HG03558 (cell line): ENCODE measurements at regions not wholly inside any gene's neighbourhood (a gene's known extent, or its start where the extent isn't known, plus 50 kb on each side); places are given as distances from the start of the nearest gene placed in this dataset.
A peak's percentile ranks its signal among the peaks of the same experiment; 100 is the strongest.
"Not testable (repeated sequence)": the region's sequence is repeated elsewhere in the genome, so short reads cannot be mapped to it uniquely, and the experiment has no call there.

Source experiments
- ATAC-seq: cut with Tn5 transposase; IDR thresholded peaks from one replicate; pipeline ENCODE4 v1.9.1; 2021; ENCODE audit warnings: moderate number of reproducible peaks; ENCODE audit not compliant: unreplicated experiment; ENCODE audit errors: extremely low read depth

GRCh38 chr6:68239034-68239433, 396.0 kb upstream of the ADGRB3 start:
- ATAC-seq: no peak

DNA sequence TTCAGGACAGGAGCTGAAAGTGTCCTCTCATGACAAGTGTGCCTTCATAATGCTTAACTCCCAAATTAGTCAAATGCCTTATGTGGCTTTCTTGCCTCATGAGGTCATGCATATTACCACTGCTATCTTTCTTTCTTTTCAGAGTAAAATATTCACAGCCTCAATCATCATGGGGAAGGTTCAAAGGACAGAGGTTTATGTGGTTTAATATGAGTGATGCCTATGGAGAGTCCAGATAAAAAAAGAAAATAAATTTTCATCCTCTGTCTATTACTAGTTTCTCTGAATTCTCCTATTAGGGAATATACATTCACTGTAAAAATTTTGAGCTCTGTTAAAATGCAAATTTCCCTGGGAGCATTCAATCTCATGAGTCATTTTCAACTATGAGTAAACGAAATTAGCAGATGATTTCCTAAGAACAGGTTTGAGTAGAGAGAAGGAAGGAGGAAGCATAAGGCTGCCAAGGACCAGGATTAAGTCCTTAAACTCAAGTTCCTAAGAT, 396.9 kb upstream of the ADGRB3 start:
- peak; percentile 67 for ATAC-seq

DNA sequence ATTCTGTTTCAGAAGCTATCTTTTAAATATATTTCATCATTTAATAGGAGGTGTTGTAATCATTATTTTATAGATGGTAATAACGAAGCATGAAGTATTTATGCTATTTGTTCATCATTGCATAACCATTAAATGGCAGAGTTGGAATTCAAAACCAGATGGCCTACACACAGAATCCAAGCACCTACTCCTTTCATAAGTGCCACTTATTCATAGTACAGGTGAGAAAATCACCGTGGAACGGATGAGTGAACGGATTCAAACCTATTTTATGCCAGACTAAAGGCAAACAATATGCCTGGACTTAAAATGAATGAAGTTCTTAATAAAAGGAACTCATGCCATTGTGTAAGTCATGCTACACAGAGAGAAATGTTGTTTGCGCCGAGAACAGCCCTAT, 397.9 kb upstream of the ADGRB3 start:
- no peak for ATAC-seq

DNA sequence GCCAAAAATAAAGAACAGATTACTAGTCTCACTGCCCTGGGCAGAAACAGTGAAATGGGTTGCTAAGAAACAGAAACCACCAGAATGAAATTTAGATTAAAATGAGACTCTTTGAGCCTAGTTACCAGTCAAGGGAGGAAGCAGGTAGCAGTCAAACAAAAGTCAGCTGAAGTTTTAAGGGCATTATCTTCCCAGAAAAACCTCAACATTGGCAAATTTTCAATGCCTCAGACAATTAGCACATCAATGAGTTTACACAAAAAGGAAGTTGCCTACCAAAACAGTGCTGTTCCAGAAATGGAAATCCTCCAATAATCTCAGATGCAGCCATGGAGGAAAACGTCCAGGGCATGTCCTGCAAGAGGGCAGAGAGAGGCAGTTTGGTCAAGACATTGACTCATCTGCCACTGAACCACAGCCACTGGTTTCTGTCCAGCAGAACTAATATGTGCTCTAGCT, 399.7 kb upstream of the ADGRB3 start:
- ATAC-seq: no peak

DNA sequence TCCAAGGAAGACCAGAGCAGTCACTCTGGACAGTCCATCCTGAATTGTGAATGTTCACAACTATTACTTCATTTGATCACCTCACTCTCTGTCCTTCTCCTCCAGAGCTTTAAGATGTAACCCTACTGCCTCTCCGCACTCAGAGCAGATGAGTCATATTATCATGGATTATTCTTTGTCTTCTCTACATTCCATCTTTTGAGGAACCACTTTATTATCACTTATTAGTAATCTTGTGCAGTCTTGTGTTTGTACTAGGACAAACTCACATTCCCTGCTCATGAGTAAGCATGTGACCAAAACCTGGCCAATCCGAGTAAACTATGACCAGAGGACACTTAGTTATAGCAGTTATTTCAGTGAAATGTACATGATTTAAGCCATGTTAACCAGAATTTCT, 401.5 kb upstream of the ADGRB3 start:
- ATAC-seq: no peak

DNA sequence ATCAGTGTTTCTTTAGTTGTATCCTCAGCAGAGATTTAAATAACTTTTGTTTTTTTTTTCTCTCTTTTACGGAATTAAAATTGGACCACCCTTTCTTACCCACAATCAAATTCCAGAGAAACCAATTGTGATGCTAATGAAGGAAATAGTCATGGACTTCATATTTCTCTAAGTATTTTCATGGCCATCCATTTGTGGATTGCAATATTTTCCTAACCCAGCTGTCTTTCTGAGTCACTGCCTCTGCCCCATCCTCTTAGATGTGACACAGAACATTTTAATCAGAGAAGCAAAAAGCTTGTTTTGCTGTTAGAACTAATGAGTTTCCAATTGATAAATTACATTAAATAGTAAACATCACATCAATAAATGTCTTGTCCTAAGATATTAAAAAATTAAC, 405.5 kb upstream of the ADGRB3 start:
- ATAC-seq: no peak

- no peak for ATAC-seq
Observed at GRCh38 chr6:68226460-68226859, 408.6 kb upstream of the ADGRB3 start.

DNA sequence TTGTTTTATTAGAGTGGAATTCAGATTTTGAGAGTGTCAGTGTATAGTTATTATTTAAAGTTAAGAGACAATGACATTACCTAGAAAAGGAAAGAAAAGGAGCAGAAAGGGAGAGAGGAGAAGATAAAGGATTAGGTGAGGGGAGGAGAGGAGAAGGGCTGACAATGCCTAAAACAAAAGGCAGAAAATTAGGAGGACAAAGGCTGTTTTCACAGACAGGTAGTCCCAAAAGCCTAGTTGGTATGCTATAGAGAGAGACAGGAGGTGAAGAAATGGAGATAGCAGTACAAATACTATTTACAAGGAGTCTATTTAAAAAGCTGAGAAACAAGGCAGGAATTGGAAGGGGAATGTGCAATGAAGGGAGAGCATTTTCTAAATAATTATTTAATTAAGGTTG, 409.4 kb upstream of the ADGRB3 start:
- ATAC-seq: no peak

DNA sequence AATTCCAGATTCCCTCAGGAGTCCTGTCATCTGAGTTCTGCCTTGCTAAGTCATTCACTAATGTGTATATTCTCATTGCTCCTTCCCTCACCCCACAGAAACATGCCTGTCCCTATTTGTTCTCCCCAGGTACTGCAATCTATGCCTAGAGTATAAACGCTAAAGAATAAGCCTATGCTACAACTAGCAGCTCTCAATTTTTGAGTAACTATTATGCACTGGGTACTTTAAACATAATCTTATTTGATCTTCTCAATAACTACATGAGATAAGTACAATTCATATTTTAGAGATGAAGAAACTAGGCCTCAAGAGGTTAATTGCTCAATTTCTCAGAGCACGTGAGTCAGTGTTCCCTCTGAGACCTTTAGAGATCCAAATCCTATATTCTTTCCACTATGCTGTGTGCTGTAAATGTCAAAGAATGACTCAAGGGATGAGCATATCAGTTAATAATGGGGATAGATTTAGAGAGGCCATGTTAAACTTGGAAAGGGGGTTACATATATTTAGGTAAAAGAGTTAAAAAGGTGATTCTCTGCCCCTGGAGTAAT, 423.8 kb upstream of the ADGRB3 start:
- ATAC-seq: no peak

- ATAC-seq: not testable (repeated sequence)
Observed at GRCh38 chr6:68207612-68208011, 427.5 kb upstream of the ADGRB3 start.

DNA sequence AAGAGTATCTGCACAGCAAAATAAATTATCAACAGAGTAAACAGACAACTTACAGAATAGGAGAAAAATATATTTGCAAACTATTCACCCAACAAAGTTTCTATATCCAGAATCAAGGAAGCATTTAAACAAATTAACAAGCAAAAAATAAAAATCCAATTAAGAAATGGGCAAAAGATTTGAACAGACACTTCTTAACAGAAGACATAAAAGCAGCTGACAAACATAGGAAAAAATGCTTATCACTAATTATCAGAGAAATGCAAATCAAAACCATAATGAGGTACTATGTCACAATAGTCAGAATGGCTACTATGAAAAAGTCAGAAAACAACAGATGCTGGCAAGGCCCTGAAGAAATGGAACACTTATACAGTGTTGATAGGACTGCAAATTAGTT, 434.2 kb upstream of the ADGRB3 start:
- ATAC-seq: no peak

- no peak for ATAC-seq
Observed at GRCh38 chr6:68197356-68197755, 437.7 kb upstream of the ADGRB3 start.

DNA sequence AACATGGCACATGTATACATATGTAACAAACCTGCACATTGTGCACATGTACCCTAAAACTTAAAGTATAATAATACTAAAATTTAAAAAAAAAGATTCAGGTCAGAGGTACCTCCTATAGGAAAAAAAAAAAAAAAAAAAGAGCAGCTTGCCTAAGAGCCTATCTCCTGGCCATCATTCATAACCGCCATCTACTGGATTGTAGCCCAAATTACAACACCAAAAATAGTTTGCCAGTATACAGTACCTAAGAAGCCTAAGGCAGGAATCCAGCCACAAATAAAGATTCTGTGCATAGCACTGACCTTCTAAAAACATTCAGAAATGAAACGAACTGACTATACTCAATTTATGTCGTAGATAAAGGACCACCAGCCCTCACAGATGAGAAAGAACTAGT, 438.4 kb upstream of the ADGRB3 start:
- ATAC-seq: no peak

DNA sequence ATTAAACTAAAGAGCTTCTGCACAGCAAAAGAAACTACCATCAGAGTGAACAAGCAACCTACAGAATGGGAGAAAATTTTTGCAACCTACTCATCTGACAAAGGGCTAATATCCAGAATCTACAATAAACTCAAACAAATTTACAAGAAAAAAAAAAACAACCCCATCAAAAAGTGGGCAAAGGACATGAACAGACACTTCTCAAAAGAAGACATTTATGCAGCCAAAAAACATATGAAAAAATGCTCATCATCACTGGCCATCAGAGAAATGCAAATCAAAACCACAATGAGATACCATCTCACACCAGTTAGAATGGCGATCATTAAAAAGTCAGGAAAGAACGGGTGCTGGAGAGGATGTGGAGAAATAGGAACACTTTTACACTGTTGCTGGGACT, 439.3 kb upstream of the ADGRB3 start:
- ATAC-seq: not testable (repeated sequence)

DNA sequence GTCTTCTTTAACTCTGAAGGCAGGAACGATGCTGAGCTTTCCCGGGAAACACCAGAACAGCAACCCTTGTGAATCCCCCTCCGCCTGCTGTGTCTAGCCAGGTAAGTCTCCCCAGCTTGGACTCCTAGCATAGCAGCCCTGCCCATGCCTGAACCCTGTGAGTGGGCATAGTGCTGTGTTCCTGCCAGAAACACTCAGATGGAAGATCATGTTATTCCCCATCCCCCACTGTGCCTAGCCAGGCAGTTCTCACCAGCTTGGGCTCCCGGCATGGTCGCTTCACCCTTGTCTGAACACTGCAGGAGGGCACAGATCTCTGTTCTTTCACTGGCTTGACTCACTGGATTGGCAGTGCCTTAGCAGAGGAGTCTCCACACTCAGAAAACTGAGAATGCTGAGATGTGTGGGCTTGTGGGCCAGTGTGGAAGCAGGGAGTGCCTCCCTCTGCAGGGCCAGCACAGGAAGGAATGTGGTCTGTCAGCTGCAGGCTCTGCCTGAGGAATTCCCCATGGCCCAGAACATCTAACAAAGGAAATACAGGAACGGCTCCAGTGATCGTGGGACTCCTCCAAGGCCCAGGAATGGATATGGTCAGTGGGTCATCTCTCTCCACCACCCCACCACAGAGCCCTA, 440.1 kb upstream of the ADGRB3 start:
- no peak for ATAC-seq

DNA sequence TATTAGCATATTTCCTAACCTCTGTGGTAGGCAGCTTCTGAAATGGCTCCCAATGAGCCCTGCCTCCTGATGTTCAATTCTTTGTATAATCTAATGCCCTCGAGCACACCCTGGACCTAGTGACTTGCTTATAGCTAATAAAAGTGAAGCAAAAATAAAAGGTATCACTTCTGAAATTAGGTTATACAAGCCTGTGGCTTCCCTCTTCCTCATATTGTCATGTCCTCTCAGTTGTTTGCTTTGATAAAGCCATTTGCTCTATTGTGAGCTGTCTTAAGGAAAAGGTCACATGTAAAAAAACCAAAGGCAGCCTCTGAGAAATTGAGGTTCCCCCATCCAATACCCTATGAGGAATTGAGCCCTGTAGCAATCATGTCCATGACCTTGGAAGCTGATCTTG, 442.1 kb upstream of the ADGRB3 start:
- ATAC-seq: no peak

- no peak for ATAC-seq
Observed at GRCh38 chr6:68189217-68189815, 445.8 kb upstream of the ADGRB3 start.

DNA sequence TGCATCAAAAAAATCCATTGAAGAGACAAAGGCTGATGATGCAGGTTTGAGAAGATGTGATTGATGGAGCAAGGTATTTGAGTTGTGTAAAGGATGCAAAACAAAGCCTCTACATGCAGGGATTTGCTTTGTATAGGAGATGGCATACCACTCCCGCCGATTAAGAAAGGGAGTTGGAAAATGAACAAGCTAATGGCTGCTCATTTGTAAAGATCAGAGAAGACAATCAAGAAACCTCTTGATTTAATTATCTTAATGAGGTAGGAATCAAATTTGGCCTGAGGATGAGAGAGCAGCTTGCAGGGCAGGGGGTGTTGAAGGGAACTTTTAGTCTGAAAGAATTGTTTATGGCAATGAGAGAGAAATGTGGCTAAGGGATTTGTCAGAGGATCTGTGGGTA, 448.2 kb upstream of the ADGRB3 start:
- ATAC-seq: no peak

GRCh38 chr6:68182386-68182785, 452.7 kb upstream of the ADGRB3 start:
- ATAC-seq: no peak

GRCh38 chr6:68181027-68181426, 454.1 kb upstream of the ADGRB3 start:
- not testable (repeated sequence) for ATAC-seq

DNA sequence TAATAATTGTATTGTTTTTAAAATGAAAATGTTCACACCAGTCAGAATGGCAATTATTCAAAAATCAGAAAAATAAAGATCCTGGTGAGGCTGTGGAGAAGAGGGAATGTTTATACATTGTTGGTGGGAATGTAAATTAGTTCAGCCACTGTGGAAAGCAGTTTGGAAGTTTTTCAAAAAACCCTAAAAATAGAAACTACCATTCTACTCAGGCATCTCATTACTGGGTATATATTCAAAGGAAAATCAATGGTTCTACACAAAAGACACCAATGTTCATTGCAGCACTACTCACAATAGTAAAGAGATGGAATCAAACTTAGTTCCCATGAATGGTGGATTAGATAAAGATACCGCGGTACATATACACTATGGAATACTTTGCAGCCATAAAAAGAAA, 461.5 kb upstream of the ADGRB3 start:
- ATAC-seq: no peak

DNA sequence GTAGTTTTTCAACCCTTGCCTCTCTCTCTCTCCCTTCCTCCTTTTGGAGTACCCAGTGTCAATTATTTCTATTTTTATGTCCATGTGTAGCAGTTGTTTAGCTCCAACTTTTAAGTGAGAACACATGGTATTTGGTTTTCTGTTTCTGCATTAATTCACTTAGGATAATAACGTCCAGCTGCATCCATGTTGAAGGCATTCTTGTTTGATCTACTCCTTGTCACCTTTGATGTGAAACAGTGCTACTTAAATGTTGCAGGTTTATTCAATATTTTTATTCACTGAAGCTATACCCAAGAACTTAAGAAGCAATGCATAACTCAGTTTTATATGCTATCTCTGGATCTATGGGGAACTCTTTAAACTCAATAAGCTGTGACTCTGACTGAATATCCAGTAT, 465.2 kb upstream of the ADGRB3 start:
- ATAC-seq: no peak
